PC-3 (cell line): ENCODE measurements at regions not wholly inside any gene's neighbourhood (a gene's known extent, or its start where the extent isn't known, plus 50 kb on each side); places are given as distances from the start of the nearest gene placed in this dataset.

Experiments used
- ATAC-seq: fragments of 200-7000 bp; cut with Tn5 transposase; 2 replicates; pipeline ENCODE4 v1.9.1; 2020; ENCODE audit warnings: mild to moderate bottlenecking, moderate library complexity
- BruUV-seq: library from RNA; stranded (reverse); fragments of 400-500 nt; replicated peaks from 2 replicates; lab custom pipeline; 2021; lab: Mats Ljungman, UMichigan
- CTCF ChIA-PET: fragments of 300-600 bp; sonication (Branson Sonifier 250); formaldehyde crosslinking; loops from one replicate; lab custom pipeline; 2022; ENCODE audit warnings: antibody characterized with exemption; lab: Charles Lee
- POLR2A ChIA-PET: fragments of 300-600 bp; sonication (Branson Sonifier 250); formaldehyde crosslinking; loops from one replicate; lab custom pipeline; 2022; ENCODE audit warnings: antibody characterized with exemption; ENCODE audit not compliant: unreplicated experiment; lab: Charles Lee
- DNase-seq: peaks from one replicate; pipeline ENCODE4 v3.0.0-alpha.2; 2015
- H2AFZ ChIP-seq: fragments of 300-600 bp; sonication (generic); 2 replicates; pipeline ENCODE4 v1.6.0; 2016; ENCODE audit warnings: antibody characterized with exemption, low read length
- H3F3A ChIP-seq: fragments of 300-600 bp; sonication (generic); one replicate; pipeline ENCODE4 v1.6.0; 2017; ENCODE audit warnings: antibody characterized with exemption, low read length, control low read depth, mild to moderate bottlenecking; ENCODE audit not compliant: unreplicated experiment
- H3K27ac ChIP-seq: fragments of 300-600 bp; sonication (generic); 2 replicates; pipeline ENCODE4 v1.5.1; 2016; ENCODE audit warnings: mild to moderate bottlenecking, low read length
- H3K27me3 ChIP-seq: fragments of 300-600 bp; sonication (generic); 2 replicates; pipeline ENCODE4 v1.6.1; 2016; ENCODE audit warnings: low read length, mixed read lengths
- H3K36me3 ChIP-seq: fragments of 300-600 bp; sonication (generic); 2 replicates; pipeline ENCODE4 v1.6.1; 2016; ENCODE audit warnings: low read depth, mixed run types, low read length, mixed read lengths
- H3K4me1 ChIP-seq: fragments of 300-600 bp; sonication (generic); 2 replicates; pipeline ENCODE4 v1.5.1; 2016; ENCODE audit warnings: low read length; ENCODE audit not compliant: insufficient read depth
- H3K4me2 ChIP-seq: fragments of 300-600 bp; sonication (generic); 2 replicates; pipeline ENCODE4 v1.6.0; 2016; ENCODE audit warnings: low read length
- H3K4me3 ChIP-seq: fragments of 300-600 bp; sonication (generic); 2 replicates; pipeline ENCODE4 v1.5.1; 2016; ENCODE audit warnings: mild to moderate bottlenecking, low read length, mixed read lengths
- H3K79me2 ChIP-seq: fragments of 300-600 bp; sonication (generic); 2 replicates; pipeline ENCODE4 v1.6.1; 2017; ENCODE audit warnings: low read length, mixed read lengths
- H3K9ac ChIP-seq: fragments of 300-600 bp; sonication (generic); 2 replicates; pipeline ENCODE4 v1.6.0; 2016; ENCODE audit warnings: mild to moderate bottlenecking, low read length
- H3K9me2 ChIP-seq: fragments of 300-600 bp; sonication (generic); replicated peaks from 2 replicates; pipeline ENCODE4 v1.6.1; 2016; ENCODE audit warnings: mixed run types, low read length, mixed read lengths
- H3K9me3 ChIP-seq: fragments of 300-600 bp; sonication (generic); 2 replicates; pipeline ENCODE4 v1.6.1; 2016; ENCODE audit warnings: low read length, mixed read lengths
- H4K20me1 ChIP-seq: fragments of 300-600 bp; sonication (generic); 2 replicates; pipeline ENCODE4 v1.6.1; 2016; ENCODE audit warnings: low read length, mixed read lengths
- EZH2 ChIP-seq: fragments of 300-600 bp; sonication (generic); IDR thresholded peaks from one replicate; pipeline ENCODE4 v1.6.1; 2017; ENCODE audit warnings: antibody characterized with exemption, mild to moderate bottlenecking, low read length; ENCODE audit not compliant: unreplicated experiment
- EZH2phosphoT487 ChIP-seq: fragments of 300-600 bp; sonication (generic); IDR thresholded peaks from 2 replicates; pipeline ENCODE4 v1.6.1; 2018; ENCODE audit warnings: mild to moderate bottlenecking, antibody characterized with exemption, low read length, borderline replicate concordance
- intact Hi-C: fragments of 100-400 bp; cut with micrococcal nuclease; formaldehyde crosslinking; loops from 2 replicates; pipeline ENCODE4 v1.9.0; 2023
- TF ChIP-seq, protein P1 (sequence below): fragments of 300-600 bp; sonication (generic); conservative IDR thresholded peaks from 2 replicates; pipeline ENCODE4 v1.5.1; 2017; ENCODE audit warnings: antibody characterized with exemption, low read depth, mild to moderate bottlenecking, low read length

DNA sequence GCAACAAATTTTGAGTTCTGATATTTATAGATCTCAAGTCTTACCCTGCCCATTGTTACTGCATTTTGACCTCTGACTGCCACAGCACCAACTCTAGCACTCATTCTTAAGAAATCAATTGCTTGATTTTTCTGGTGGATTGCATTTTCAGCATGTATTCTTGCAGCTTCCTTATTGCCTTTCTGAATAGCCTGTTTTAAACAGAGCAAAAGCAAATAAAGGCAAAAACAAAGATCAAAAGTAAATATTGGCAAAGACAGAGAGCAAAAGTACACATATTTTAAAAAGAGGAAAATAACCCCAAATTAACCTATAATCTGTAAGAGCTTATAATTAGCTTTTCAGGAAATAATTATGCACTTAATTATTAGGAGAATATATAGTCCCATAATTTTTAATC is 129.4 kb upstream of the TENT5D start:
- CTCF ChIA-PET, result no interaction called here
- H3K9me3 ChIP-seq, result no peaks in the 10 kb centered on the region
- POLR2A ChIA-PET, result no interaction called here
- BruUV-seq, result no TSS peak
- no peaks in the 10 kb centered on the region for H3K79me2 ChIP-seq
- intact Hi-C loops, result no loop called here
- no peak overlapping the region for H2AFZ ChIP-seq
- no peaks in the 10 kb centered on the region for H3K9me2 ChIP-seq
- DNase-seq, result no peak
- TF ChIP-seq EZH2, result no peak
- TF ChIP-seq, protein P1, sequence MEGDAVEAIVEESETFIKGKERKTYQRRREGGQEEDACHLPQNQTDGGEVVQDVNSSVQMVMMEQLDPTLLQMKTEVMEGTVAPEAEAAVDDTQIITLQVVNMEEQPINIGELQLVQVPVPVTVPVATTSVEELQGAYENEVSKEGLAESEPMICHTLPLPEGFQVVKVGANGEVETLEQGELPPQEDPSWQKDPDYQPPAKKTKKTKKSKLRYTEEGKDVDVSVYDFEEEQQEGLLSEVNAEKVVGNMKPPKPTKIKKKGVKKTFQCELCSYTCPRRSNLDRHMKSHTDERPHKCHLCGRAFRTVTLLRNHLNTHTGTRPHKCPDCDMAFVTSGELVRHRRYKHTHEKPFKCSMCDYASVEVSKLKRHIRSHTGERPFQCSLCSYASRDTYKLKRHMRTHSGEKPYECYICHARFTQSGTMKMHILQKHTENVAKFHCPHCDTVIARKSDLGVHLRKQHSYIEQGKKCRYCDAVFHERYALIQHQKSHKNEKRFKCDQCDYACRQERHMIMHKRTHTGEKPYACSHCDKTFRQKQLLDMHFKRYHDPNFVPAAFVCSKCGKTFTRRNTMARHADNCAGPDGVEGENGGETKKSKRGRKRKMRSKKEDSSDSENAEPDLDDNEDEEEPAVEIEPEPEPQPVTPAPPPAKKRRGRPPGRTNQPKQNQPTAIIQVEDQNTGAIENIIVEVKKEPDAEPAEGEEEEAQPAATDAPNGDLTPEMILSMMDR, result no peak
- TF ChIP-seq EZH2phosphoT487, result no peak
- no peak overlapping the region for H3K4me2 ChIP-seq
- no peaks in the 10 kb centered on the region for H4K20me1 ChIP-seq
- no peak overlapping the region for H3K9ac ChIP-seq
- no peaks in the 10 kb centered on the region for H3K27me3 ChIP-seq
- no peaks in the 10 kb centered on the region for H3K4me1 ChIP-seq
- no peak for ATAC-seq
- no peak overlapping the region for H3K4me3 ChIP-seq
- no peaks in the 10 kb centered on the region for H3F3A ChIP-seq
- no peak overlapping the region for H3K27ac ChIP-seq
- no peaks in the 10 kb centered on the region for H3K36me3 ChIP-seq

DNA sequence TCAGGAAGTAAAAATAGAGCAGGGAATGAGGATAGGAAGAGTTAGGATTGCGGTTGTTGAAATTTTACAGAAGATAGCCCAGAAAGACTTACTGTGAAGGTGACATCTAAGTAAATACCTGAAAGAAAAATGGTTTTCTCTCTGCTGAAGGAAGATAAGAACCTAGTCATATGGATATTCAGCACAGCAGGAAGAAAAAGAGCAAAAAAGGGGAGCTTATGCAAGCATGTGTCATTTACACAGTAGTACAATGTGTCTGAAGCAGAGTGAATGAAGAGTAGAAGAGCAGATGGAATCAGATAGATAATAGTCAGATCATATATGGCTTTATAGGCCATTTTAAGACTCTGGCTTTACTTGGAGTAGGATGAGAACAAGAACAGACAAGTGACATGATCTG is 126.9 kb upstream of the TENT5D start:
- Histone ChIP-seq H3K36me3 (no peaks in the 10 kb centered on the region), H2AFZ (no peak overlapping the region), H3K4me1 (no peaks in the 10 kb centered on the region), H3K79me2 (no peaks in the 10 kb centered on the region), H3K27ac (no peak overlapping the region), H3F3A (no peaks in the 10 kb centered on the region), H3K9me2 (no peaks in the 10 kb centered on the region), H4K20me1 (no peaks in the 10 kb centered on the region), H3K4me3 (no peak overlapping the region), H3K9me3 (no peaks in the 10 kb centered on the region), H3K27me3 (no peaks in the 10 kb centered on the region), H3K4me2 (no peak overlapping the region), H3K9ac (no peak overlapping the region)
- CTCF ChIA-PET, result no interaction called here
- ATAC-seq (no peak), DNase-seq (no peak)
- no peak for TF ChIP-seq EZH2
- TF ChIP-seq EZH2phosphoT487, result no peak
- TF ChIP-seq, protein P1, result no peak
- BruUV-seq, result no TSS peak
- intact Hi-C loops, result no loop called here
- POLR2A ChIA-PET, result no interaction called here

DNA sequence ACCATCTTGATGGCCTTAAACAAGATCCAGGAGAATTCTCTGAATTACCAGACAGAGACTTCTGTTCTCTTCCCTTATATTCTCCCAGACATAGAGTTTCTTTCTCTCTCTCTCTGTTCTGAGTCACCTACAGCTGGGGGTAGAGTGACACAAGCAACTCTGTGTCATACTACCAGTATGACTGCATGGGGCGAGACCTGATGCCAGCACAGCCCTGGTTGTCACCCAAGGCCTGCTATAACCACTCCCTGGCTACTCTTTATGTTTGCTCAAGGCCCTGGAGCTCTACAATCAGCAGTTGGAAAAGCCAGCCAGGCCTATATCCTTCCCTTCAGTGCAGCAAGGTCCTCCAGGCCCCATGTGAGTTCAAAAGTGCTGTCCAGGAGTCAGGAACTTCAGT is 114.2 kb upstream of the TENT5D start:
- Histone ChIP-seq H3K27ac (peak overlapping the region; percentile 50), H3K9ac (no peak overlapping the region), H3K79me2 (no peaks in the 10 kb centered on the region), H3K9me3 (no peaks in the 10 kb centered on the region), H3K27me3 (no peaks in the 10 kb centered on the region), H3K4me2 (no peak overlapping the region; the same call in 1 of the 2 replicates), H3K36me3 (no peaks in the 10 kb centered on the region), H3K4me1 (peaks cover 11% of the 10 kb centered on the region), H4K20me1 (no peaks in the 10 kb centered on the region), H2AFZ (no peak overlapping the region), H3K9me2 (no peaks in the 10 kb centered on the region), H3F3A (no peaks in the 10 kb centered on the region), H3K4me3 (no peak overlapping the region)
- intact Hi-C loops, result no loop called here
- BruUV-seq, result no TSS peak
- DNase-seq, result peak; percentile 58
- ChIA-PET POLR2A (interaction anchor here (0.7 kb wide), 1 partner anchor 28 kb away, joined by 3 read pairs; no protein-coding TSS in a partner anchor), CTCF (no interaction called here)
- TF ChIP-seq, protein P1, result no peak
- TF ChIP-seq EZH2phosphoT487 (no peak), EZH2 (no peak)
- ATAC-seq, result peak; percentile 76
